ENCODE measurements at regions not wholly inside any gene's neighbourhood (a gene's known extent, or its start where the extent isn't known, plus 50 kb on each side); places are given as distances from the start of the nearest gene placed in this dataset.

DNA sequence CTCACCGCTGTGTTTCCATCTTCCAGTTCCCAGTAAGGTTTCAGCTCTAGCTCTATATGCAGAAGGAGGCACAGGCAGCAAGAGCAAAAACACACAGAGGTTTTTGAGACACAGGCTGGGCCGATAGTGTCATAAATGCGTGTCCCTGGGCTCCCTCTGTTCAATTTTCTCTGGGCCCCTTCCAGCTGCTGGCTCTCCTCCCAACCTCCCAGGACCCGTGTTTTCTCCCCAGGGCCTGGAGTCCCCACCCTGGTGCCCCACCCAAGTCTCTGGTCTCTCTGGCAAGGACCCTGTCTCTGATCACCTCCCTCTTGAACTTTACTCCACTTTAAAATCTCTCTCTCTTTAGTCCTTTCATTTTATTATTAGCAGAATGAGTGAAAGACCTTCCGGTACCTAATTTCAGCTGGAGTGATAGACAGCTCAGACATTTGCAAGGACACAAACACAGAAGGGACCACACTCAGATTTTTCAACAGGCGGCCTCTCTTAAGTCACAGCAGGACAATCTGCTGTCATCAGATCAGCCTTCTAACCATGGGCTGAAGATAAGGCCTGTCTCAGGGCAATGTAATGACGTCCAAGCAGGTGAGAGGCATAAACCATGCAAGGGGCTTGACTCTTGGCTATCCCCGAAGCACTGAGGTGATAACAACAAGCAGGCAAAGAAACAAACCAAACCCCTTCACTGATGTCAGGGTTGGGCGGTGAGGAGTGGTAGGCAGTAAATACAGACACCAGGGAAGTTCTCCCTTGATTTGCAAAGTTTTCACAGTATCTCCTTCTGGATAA, 190.0 kb upstream of the IRS2 start (continued):
- TF ChIP-seq RNF2 (IDR thresholded peaks at IDR 0.05; ENCODE audit: borderline replicate concordance, low read depth, low read length, missing control alignments, poor library complexity, severe bottlenecking): no peak
- no peak for TF ChIP-seq PHF8 (conservative IDR thresholded peaks at IDR 0.05; ENCODE audit: low read depth, low read length)
- TF ChIP-seq TEAD4 (IDR thresholded peaks at IDR 0.05; ENCODE audit: low read depth, low read length): no peak

All from H1 (cell line).